Activated naive CD8-positive, alpha-beta T cell treated with anti-CD3 and anti-CD28 coated beads for 36 hours (primary cell): ENCODE measurements at regions not wholly inside any gene's neighbourhood (a gene's known extent, or its start where the extent isn't known, plus 50 kb on each side); places are given as distances from the start of the nearest gene placed in this dataset.

Experiments
- DNase-seq: peaks from one replicate; pipeline ENCODE4 v3.0.0; 2021
- H3K27ac Mint-ChIP-seq: one replicate; pipeline ENCODE4 v1.8.0; 2022; ENCODE audit warnings: mild to moderate bottlenecking, moderate library complexity, mixed read lengths
- H3K27me3 Mint-ChIP-seq: one replicate; pipeline ENCODE4 v1.8.0; 2022; ENCODE audit warnings: mild to moderate bottlenecking, mixed read lengths
- H3K36me3 Mint-ChIP-seq: one replicate; pipeline ENCODE4 v1.8.0; 2021; ENCODE audit warnings: mild to moderate bottlenecking, mixed read lengths
- H3K4me1 Mint-ChIP-seq: one replicate; pipeline ENCODE4 v1.8.0; 2021; ENCODE audit warnings: mixed read lengths
- H3K4me3 Mint-ChIP-seq: one replicate; pipeline ENCODE4 v1.8.0; 2022; ENCODE audit warnings: mild to moderate bottlenecking, moderate library complexity, mixed read lengths
- H3K9me3 Mint-ChIP-seq: one replicate; pipeline ENCODE4 v1.8.0; 2022; ENCODE audit warnings: mixed read lengths

DNA sequence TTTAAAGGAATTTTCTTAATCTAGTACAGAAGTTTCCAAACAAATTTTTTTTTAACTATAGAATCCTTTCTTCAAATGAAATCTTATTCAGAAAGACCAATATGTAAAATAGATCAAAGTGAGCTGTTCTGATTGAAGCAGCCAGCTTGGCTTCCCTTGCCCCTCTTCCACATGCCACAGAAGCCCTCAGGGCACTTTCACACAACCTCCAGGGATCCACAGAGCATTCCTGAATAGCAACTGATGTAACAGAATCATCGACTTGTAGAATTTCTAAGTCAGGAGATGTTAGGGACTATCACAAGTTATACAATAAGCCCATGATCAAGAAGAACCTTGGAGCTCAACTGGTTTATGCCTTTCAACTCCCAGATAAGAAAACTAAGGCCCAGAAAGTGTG is 427.8 kb upstream of the C9orf72 start:
- Mint-ChIP-seq H3K36me3 (no peaks in the 10 kb centered on the region), H3K4me3 (no peak overlapping the region), H3K4me1 (no peaks in the 10 kb centered on the region), H3K27me3 (no peaks in the 10 kb centered on the region), H3K9me3 (peaks cover 2% of the 10 kb centered on the region), H3K27ac (no peak overlapping the region)
- no peak for DNase-seq

DNA sequence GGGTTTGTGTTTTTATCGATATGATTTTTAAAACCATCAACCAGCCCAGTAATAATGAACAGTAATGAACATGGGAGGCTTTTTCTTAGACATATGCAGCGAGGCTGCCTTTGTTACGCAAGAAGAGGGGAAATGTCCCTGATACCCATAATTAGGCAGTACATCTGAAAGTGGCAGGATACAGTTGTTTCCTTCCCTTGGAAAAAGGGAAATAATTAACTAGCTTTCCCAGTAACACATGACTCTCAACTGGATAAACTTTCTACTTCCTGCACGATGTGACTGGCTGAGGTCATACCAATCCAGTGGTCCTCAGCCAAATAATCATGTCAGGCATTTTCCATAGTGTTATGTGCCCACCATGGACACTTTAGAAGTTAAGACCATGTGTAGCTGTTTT is 431.6 kb upstream of the C9orf72 start:
- Mint-ChIP-seq H3K4me1 (no peaks in the 10 kb centered on the region), H3K27me3 (no peaks in the 10 kb centered on the region), H3K9me3 (peaks cover 2% of the 10 kb centered on the region), H3K36me3 (no peaks in the 10 kb centered on the region), H3K27ac (no peak overlapping the region), H3K4me3 (no peak overlapping the region)
- DNase-seq, result no peak

DNA sequence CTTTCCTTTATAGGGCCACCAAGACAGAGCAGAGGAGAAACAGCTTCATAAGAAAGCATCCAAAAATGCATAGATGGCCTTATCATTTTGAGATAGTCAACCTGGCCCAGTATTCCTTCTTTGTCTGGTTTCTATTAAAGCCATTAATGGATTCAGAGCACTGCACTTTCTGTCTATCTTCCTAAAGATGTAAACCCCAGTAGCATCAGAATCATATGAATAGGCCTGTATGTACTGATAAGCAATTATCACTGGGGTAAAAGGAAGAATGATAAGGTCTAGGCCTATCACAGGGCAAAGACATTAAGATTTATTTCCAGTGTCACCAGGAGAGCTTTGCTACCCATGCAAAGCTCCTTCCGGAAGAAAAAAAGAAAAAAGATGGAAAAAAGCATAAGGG is 432.5 kb upstream of the C9orf72 start:
- H3K4me1 Mint-ChIP-seq, result no peaks in the 10 kb centered on the region
- no peaks in the 10 kb centered on the region for H3K27me3 Mint-ChIP-seq
- no peak overlapping the region for H3K4me3 Mint-ChIP-seq
- no peak overlapping the region for H3K27ac Mint-ChIP-seq
- peaks cover 2% of the 10 kb centered on the region for H3K9me3 Mint-ChIP-seq
- no peak for DNase-seq
- no peaks in the 10 kb centered on the region for H3K36me3 Mint-ChIP-seq

DNA sequence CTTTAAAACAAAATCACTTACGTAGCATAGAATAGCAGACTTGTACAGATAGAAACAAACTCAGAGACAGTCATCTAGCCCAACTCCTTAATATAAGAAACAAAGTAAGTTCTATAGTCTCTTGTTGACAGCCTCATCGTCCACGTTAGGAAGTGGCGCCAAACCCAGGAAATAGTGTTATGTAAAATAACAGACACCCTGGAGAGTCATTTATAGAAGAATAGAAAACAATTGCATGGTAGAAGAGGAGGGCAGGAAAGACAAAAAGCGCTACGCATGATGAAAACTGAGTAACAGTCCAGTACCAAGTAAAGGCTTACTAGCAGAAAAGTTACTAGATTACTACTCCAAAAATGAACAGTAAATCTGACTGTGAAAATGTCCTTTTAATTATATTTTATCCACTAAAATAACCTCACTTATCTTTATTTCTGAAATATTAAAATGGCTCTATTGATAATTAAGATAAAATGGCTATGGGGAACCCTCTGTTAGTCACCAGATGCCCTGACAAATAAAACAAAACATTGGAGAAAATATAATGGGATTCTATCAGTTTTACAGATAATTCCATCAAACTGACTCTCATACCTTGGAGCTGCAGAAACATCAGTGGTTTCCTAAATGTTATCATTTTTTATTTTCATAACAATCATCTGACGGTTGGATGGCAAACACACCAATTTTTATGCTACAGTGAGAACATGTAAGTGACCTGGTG is 434.0 kb upstream of the C9orf72 start:
- Mint-ChIP-seq H3K9me3 (peaks cover 2% of the 10 kb centered on the region), H3K27ac (no peak overlapping the region), H3K4me1 (no peaks in the 10 kb centered on the region), H3K36me3 (no peaks in the 10 kb centered on the region), H3K27me3 (no peaks in the 10 kb centered on the region), H3K4me3 (no peak overlapping the region)
- no peak for DNase-seq

DNA sequence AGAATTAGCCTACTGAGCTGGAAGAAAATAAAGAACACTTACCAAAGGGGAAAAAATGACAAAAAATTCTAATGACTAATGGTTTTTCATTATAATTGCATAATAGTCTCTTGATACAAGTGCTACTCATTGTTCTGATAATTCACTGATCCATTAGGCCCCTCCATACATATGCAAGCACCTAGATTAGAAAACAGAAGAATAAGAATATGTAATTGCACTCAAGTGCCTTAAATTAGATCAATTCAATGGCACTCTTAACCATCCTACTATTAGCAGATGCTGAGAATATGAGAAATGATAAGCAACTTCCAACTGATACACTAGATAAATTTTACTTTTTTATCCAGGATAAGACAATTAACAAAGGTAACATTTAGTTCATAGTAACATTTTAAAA is 440.9 kb upstream of the C9orf72 start:
- Mint-ChIP-seq H3K27ac (no peak overlapping the region), H3K4me3 (no peak overlapping the region), H3K27me3 (peaks cover 5% of the 10 kb centered on the region), H3K9me3 (no peaks in the 10 kb centered on the region), H3K4me1 (no peaks in the 10 kb centered on the region), H3K36me3 (no peaks in the 10 kb centered on the region)
- no peak for DNase-seq

DNA sequence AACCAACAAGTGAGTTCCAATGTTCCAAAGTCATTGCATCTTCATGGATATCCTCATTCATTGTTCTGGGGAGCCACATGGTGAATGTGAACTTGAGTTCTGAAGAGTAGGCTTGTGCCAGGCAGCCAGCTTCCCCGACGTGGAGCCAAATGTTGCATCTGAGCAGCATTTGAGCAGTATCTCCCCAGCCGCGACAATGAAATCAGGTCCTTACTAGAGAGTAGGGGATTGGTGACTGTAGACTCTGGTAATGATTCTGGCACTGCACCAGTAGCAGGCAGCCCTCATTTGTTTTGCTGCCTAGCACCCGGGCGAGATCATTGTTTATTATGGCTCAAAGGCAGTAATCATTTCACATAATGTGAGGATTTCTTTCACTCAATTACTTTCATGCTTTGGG is 451.4 kb upstream of the C9orf72 start:
- no peaks in the 10 kb centered on the region for H3K4me1 Mint-ChIP-seq
- no peaks in the 10 kb centered on the region for H3K27me3 Mint-ChIP-seq
- DNase-seq, result no peak
- no peak overlapping the region for H3K4me3 Mint-ChIP-seq
- H3K27ac Mint-ChIP-seq, result no peak overlapping the region
- H3K9me3 Mint-ChIP-seq, result no peaks in the 10 kb centered on the region
- H3K36me3 Mint-ChIP-seq, result no peaks in the 10 kb centered on the region

DNA sequence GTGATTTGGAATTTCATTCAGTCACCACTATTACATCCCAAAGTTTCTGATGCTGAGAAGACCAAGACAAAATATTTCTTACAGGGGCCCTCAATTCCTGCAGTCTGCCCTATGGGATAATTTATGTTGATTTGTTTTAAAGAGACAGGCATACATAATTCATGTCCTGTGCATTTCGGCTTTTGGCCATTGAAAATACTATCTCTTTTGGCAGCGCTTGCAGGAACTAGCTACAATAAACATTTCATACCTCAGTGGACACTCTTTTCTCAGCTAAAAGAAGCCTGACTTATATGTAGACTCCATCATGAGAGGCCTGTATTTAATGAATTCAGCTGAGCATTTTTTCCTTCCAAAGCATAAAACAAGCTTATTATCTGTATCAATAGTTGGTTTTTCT is 451.9 kb upstream of the C9orf72 start:
- H3K27ac Mint-ChIP-seq, result no peak overlapping the region
- H3K36me3 Mint-ChIP-seq, result no peaks in the 10 kb centered on the region

DNA sequence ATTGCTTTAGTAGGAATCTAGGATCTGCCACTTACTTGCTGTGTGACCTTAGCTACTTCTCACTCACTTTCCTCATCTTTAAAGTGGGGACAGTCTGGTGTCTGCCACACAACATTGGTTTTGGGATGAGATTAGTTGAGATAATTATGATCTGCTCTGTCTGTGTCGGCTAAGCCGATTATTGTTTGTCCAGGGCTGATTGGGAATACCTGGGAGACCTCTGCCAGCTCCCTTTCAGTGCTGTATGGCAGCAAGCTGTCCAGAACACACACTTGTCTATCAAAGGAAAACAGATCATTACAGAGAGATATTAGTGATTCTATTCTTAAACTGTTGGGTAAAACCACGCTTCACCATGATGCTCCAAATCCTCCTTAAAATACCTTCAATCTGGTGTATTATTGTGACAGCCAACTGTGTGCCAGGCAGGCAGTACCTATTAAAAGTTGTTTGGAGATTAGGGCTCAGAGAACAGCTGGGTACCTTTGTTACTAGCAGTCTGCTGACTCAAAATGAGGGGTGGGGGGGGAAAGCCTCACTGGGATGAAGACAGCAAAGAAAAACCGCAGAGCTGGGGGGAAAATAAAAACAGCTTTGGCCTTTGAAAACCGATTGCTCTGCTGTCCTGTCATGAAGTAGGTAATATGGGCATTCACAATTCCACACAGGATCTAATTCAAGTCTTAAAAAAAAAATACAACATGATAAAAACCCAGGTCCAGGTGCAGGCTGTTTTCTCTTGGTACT is 458.4 kb upstream of the C9orf72 start:
- Mint-ChIP-seq H3K36me3 (no peaks in the 10 kb centered on the region), H3K27me3 (no peaks in the 10 kb centered on the region), H3K9me3 (no peaks in the 10 kb centered on the region), H3K4me1 (no peaks in the 10 kb centered on the region), H3K4me3 (no peak overlapping the region), H3K27ac (no peak overlapping the region)
- DNase-seq, result no peak

More for the DNA sequence above, 451.9 kb upstream of the C9orf72 start:
- Mint-ChIP-seq H3K4me3 (no peak overlapping the region), H3K9me3 (no peaks in the 10 kb centered on the region), H3K27me3 (no peaks in the 10 kb centered on the region), H3K4me1 (no peaks in the 10 kb centered on the region)
- no peak for DNase-seq

DNA sequence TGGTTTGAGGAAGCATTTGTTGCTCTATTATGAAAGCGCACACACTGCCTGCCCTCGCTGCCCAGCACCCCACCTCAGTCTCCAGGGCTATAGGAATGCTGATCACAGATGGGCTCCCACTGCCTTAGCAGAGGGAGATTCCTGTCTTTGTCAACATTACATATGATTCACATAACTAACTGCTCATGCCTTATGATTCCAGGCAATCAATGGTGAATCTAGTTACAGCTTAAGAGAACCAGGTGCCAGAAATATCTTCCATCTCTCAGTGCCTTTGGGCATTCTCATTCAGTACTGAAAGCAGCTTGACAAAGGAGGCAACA is 458.9 kb upstream of the C9orf72 start:
- H3K4me3 Mint-ChIP-seq, result no peak overlapping the region
- H3K4me1 Mint-ChIP-seq, result no peaks in the 10 kb centered on the region
- H3K36me3 Mint-ChIP-seq, result no peaks in the 10 kb centered on the region
- H3K9me3 Mint-ChIP-seq, result no peaks in the 10 kb centered on the region
- no peak for DNase-seq
- H3K27ac Mint-ChIP-seq, result no peak overlapping the region
- no peaks in the 10 kb centered on the region for H3K27me3 Mint-ChIP-seq

DNA sequence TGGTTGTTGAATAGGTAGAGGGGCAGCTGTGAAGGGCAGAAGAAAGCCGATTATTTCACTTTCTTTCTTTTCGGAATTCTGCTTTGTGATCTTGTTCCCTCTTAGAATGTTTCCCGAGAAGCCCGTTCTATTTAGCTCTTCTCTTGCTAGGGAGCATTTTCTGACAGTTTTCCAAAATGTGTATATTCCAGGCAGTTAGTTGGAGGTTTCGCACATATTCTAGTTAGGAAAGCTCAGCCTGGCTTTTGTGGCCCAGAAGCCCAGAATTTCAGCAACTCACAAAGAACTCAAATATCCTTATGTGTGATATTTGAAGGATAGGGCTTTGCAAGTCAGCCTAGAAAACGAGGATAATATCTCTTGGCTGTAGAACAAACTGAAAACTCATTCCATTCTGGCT is 461.0 kb upstream of the C9orf72 start:
- H3K36me3 Mint-ChIP-seq, result no peaks in the 10 kb centered on the region
- H3K4me3 Mint-ChIP-seq, result no peak overlapping the region
- DNase-seq, result no peak
- no peaks in the 10 kb centered on the region for H3K27me3 Mint-ChIP-seq
- H3K9me3 Mint-ChIP-seq, result no peaks in the 10 kb centered on the region
- H3K4me1 Mint-ChIP-seq, result no peaks in the 10 kb centered on the region
- no peak overlapping the region for H3K27ac Mint-ChIP-seq

DNA sequence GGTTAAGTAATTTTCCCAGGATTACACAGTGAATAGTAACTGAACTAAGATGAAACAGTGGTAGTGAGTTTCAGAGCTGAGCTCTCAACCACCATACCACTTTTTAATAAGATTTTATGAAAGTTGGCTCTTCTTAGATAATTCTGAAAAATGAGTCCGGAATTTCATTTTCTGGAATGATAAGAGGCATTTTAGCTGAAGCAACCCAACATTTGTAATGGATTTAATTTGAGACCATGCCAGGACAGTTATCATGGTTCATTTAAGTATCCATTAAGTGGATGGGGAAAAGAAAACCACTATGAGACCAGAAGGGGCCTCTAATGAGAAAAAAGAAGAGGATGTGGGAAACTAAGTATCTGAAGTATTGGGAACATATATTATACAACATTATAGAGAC is 464.7 kb upstream of the C9orf72 start:
- Mint-ChIP-seq H3K36me3 (no peaks in the 10 kb centered on the region), H3K27ac (no peak overlapping the region), H3K9me3 (no peaks in the 10 kb centered on the region), H3K27me3 (no peaks in the 10 kb centered on the region), H3K4me3 (no peak overlapping the region), H3K4me1 (no peaks in the 10 kb centered on the region)
- no peak for DNase-seq

DNA sequence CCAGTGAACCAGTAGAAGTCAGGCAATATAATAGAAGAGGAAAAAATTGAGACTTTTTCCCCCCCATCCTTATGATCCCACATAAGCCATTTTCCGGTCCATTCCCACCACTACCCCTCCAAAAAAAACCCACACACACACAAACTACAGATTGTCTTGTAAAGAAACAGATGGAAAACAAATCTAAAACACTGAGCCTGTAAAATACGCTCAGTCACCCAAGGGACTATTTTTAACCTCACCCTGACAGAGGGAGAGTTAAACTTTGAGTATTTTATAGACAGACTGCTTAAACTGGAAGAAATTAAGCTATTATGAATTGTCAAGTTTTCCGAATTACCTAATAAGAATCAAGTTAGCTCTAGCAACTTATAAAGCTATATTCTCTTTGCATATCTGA is 471.8 kb upstream of the C9orf72 start:
- Mint-ChIP-seq H3K4me3 (no peak overlapping the region), H3K9me3 (no peaks in the 10 kb centered on the region), H3K27ac (no peak overlapping the region), H3K27me3 (no peaks in the 10 kb centered on the region), H3K36me3 (no peaks in the 10 kb centered on the region), H3K4me1 (no peaks in the 10 kb centered on the region)
- no peak for DNase-seq

DNA sequence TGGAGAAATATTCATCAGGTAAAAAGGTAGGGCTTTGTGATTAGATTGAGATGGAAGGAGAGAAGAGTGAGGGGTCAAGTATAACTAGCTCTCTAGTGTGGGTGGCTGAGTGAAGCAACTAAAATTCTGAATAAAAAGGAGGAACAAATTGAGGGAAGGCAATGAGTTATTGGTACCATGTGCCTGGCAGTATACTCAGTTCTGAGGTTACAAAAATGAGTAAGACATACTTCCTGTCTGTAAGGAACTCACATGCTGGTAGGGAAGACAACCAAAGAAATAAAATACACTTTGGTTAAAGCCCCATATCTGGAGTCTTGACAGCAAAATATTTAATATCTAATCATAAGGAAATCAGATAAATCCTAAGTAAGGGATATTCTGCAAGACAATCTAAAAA is 476.8 kb upstream of the C9orf72 start:
- Mint-ChIP-seq H3K4me1 (no peaks in the 10 kb centered on the region), H3K36me3 (no peaks in the 10 kb centered on the region), H3K27ac (no peak overlapping the region), H3K4me3 (no peak overlapping the region), H3K9me3 (no peaks in the 10 kb centered on the region), H3K27me3 (no peaks in the 10 kb centered on the region)
- no peak for DNase-seq

DNA sequence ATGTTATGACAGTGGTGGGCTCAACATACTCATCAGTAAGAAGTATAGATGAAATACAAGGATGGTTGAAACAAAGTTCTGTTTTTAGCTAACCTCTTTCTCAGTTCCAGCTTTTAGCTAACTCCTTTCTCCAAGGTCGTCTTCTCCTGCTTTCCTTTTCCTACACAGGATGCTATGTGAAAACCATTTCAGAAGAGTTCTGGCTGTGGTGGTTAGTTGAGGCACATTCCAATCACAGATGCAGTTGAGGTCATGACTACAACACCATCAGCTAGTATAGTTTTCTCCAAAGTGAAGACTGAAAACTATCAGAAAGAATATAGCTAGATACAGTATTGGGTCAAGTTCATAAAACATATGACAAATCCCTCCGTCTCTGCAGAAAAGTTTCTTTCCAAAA is 477.7 kb upstream of the C9orf72 start:
- Mint-ChIP-seq H3K27ac (no peak overlapping the region), H3K27me3 (no peaks in the 10 kb centered on the region), H3K4me1 (no peaks in the 10 kb centered on the region), H3K9me3 (no peaks in the 10 kb centered on the region), H3K4me3 (no peak overlapping the region), H3K36me3 (no peaks in the 10 kb centered on the region)
- no peak for DNase-seq

DNA sequence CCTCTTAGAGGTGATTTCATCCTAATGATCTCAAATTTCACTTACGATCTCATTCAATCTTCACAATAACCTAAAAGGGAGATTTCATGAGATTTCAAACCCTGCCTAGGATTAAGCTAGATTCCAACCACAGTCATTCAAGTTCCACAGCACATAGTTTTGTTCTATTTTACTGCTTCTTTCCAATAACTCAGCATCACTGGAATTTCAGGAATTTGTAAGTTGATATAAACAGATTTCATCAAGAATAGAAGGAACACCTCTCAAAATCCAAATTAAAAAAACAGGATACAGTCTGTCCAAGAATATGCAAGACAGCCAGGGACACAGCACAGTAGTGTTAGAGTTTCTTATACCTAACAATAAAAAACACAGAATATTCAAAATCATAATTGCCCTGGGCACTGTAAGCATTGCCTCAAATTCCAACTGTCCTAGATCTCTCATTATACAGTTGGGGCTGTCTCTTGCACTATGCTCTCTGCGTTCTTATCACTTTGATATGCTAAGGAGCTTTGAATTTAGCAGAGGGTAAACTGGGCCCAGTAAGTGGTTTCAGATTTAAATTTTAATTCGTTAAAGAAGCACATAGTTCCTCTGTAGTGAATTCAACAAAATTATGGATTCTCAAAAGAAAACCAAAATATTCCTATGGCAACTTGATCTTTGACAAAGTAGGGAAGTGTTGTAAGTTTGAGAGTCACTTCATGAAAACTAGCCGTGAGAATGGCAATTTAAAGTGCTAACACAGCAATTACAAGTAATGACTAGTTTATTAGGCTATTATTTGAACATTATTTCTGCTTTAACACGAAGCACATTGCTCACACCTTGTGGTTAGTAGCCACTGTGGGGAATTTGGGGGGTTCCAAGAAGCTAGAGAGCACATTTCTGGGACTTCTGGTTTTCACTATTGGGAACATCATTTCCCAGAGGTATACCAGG is 478.6 kb upstream of the C9orf72 start:
- Mint-ChIP-seq H3K27ac (no peak overlapping the region), H3K27me3 (no peaks in the 10 kb centered on the region), H3K36me3 (no peaks in the 10 kb centered on the region), H3K4me1 (no peaks in the 10 kb centered on the region), H3K4me3 (no peak overlapping the region), H3K9me3 (no peaks in the 10 kb centered on the region)
- DNase-seq, result no peak
